OCI-LY1 (cell line): ENCODE measurements at regions not wholly inside any gene's neighbourhood (a gene's known extent, or its start where the extent isn't known, plus 50 kb on each side); places are given as distances from the start of the nearest gene placed in this dataset.

Source experiments
- EZH2 ChIP-seq: fragments of 200-600 bp; sonication (generic), shearing (Covaris generic); IDR thresholded peaks from 2 replicates; pipeline ENCODE4 v1.8.0; 2017; ENCODE audit warnings: borderline replicate concordance, mixed run types, mild to moderate bottlenecking, antibody characterized with exemption, low read length, moderate library complexity, mixed read lengths
- TF ChIP-seq, protein P1 (sequence below): fragments of 200-600 bp; sonication (generic), shearing (Covaris generic); IDR thresholded peaks from 2 replicates; pipeline ENCODE4 v1.5.1; 2017; ENCODE audit warnings: mild to moderate bottlenecking, antibody characterized with exemption, low read length, moderate library complexity, mixed read lengths

DNA sequence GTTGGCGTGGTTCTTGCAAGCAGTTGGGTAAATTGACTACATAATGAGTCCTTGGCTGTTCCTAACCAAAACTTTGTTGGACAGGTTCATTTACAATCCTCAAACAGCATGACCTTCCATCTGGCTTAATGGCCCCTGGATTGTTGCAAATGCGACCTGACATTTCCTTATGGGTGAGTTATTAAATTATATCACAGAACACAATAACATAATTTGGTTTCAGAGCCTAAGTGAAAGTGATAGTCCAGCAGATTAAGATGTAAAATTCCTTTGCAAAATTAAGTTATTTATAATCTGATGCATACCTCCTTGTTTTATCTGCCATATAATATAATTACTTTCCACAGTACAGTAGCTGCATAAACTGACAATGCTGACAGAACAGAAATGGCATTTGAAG, 224.4 kb downstream of the TUSC1 start:
- TF ChIP-seq, protein P1, sequence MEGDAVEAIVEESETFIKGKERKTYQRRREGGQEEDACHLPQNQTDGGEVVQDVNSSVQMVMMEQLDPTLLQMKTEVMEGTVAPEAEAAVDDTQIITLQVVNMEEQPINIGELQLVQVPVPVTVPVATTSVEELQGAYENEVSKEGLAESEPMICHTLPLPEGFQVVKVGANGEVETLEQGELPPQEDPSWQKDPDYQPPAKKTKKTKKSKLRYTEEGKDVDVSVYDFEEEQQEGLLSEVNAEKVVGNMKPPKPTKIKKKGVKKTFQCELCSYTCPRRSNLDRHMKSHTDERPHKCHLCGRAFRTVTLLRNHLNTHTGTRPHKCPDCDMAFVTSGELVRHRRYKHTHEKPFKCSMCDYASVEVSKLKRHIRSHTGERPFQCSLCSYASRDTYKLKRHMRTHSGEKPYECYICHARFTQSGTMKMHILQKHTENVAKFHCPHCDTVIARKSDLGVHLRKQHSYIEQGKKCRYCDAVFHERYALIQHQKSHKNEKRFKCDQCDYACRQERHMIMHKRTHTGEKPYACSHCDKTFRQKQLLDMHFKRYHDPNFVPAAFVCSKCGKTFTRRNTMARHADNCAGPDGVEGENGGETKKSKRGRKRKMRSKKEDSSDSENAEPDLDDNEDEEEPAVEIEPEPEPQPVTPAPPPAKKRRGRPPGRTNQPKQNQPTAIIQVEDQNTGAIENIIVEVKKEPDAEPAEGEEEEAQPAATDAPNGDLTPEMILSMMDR: no peak
- no peak for TF ChIP-seq EZH2
